IMR-90 (cell line): ENCODE measurements at regions not wholly inside any gene's neighbourhood (a gene's known extent, or its start where the extent isn't known, plus 50 kb on each side); places are given as distances from the start of the nearest gene placed in this dataset.

Experiments used
- ATAC-seq: fragments of 200-7000 bp; cut with Tn5 transposase; 2 replicates; pipeline ENCODE4 v1.9.1; 2020; ENCODE audit warnings: low read depth, mild to moderate bottlenecking, moderate library complexity
- BruUV-seq: library from RNA; stranded (reverse); fragments of 400-500 nt; replicated peaks from 2 replicates; lab custom pipeline; 2021; lab: Mats Ljungman, UMichigan
- CTCF ChIA-PET: fragments of 300-600 bp; formaldehyde crosslinking; extraction: SDS; loops from one replicate; lab custom pipeline; 2021; ENCODE audit warnings: antibody characterized with exemption; lab: Yijun Ruan, JAX
- POLR2A ChIA-PET: fragments of 300-600 bp; sonication (Branson Sonifier 250); formaldehyde crosslinking; loops from one replicate; lab custom pipeline; 2022; ENCODE audit warnings: antibody characterized with exemption; ENCODE audit not compliant: unreplicated experiment; lab: Charles Lee
- DNase-seq: peaks from one replicate; pipeline ENCODE4 v3.0.0; 2013
- H2AFZ ChIP-seq: replicated peaks from 2 replicates; pipeline ENCODE3; 2013; ENCODE audit warnings: low read length, mild to moderate bottlenecking; ENCODE audit not compliant: poor library complexity
- H2AK5ac ChIP-seq: 2 replicates; pipeline ENCODE4 v1.6.1; 2013; ENCODE audit warnings: low read depth, low read length, inconsistent platforms
- H2AK9ac ChIP-seq: replicated peaks from 2 replicates; pipeline ENCODE3; 2013; ENCODE audit warnings: mild to moderate bottlenecking, low read depth, low read length, moderate library complexity; ENCODE audit not compliant: poor library complexity
- H2BK120ac ChIP-seq: 2 replicates; pipeline ENCODE4 v1.6.1; 2013; ENCODE audit warnings: low read depth, low read length, inconsistent platforms
- H2BK15ac ChIP-seq: 3 replicates; pipeline ENCODE4 v1.6.1; 2013; ENCODE audit warnings: low read depth, low read length, inconsistent platforms
- H2BK20ac ChIP-seq: 2 replicates; pipeline ENCODE4 v1.6.1; 2013; ENCODE audit warnings: low read depth, mild to moderate bottlenecking, inconsistent platforms, low read length, moderate library complexity
- H2BK5ac ChIP-seq: 2 replicates; pipeline ENCODE4 v1.6.1; 2013; ENCODE audit warnings: mild to moderate bottlenecking, low read depth, low read length, inconsistent platforms; ENCODE audit not compliant: poor library complexity, severe bottlenecking
- H3K14ac ChIP-seq: replicated peaks from 2 replicates; pipeline ENCODE4 v1.6.1; 2013; ENCODE audit warnings: low read depth, low read length, inconsistent platforms
- H3K18ac ChIP-seq: 2 replicates; pipeline ENCODE4 v1.6.1; 2013; ENCODE audit warnings: low read depth, low read length, control low read depth
- H3K23ac ChIP-seq: 2 replicates; pipeline ENCODE4 v1.6.1; 2013; ENCODE audit warnings: low read depth, low read length, inconsistent platforms
- H3K27ac ChIP-seq: 2 replicates; pipeline ENCODE4 v1.5.1; 2013; ENCODE audit warnings: mild to moderate bottlenecking, control low read depth, low read length; ENCODE audit not compliant: insufficient read depth
- H3K27me3 ChIP-seq: 2 replicates; pipeline ENCODE4 v1.6.1; 2013; ENCODE audit warnings: low read length; ENCODE audit not compliant: control insufficient read depth, insufficient read depth
- H3K36me3 ChIP-seq: 2 replicates; pipeline ENCODE4 v1.6.1; 2013; ENCODE audit warnings: low read length, mixed read lengths; ENCODE audit not compliant: control insufficient read depth, insufficient read depth
- H3K4ac ChIP-seq: 2 replicates; pipeline ENCODE4 v1.6.1; 2013; ENCODE audit warnings: low read depth, low read length, inconsistent platforms
- H3K4me1 ChIP-seq: 2 replicates; pipeline ENCODE4 v1.6.1; 2013; ENCODE audit warnings: low read length, mixed read lengths; ENCODE audit not compliant: control insufficient read depth, insufficient read depth
- H3K4me2 ChIP-seq: 2 replicates; pipeline ENCODE4 v1.6.1; 2013; ENCODE audit warnings: low read depth, mild to moderate bottlenecking, control low read depth, low read length, moderate library complexity
- H3K4me3 ChIP-seq: 2 replicates; pipeline ENCODE4 v1.5.1; 2013; ENCODE audit warnings: low read depth, mild to moderate bottlenecking, control low read depth, low read length, moderate library complexity; ENCODE audit not compliant: insufficient read depth
- H3K56ac ChIP-seq: 2 replicates; pipeline ENCODE4 v1.6.1; 2013; ENCODE audit warnings: low read length, inconsistent platforms; ENCODE audit not compliant: insufficient read depth; ENCODE audit errors: extremely low read depth
- H3K79me1 ChIP-seq, 2 experiments: 2 replicates each; pipeline ENCODE4 v1.6.1; 2013; ENCODE audit warnings: low read length in 2 of 2, inconsistent platforms in 1 of 2, low read depth in 1 of 2
- H3K9ac ChIP-seq: 2 replicates; pipeline ENCODE4 v1.6.1; 2013; ENCODE audit warnings: low read depth, low read length, control low read depth
- H3K9me1 ChIP-seq: 2 replicates; pipeline ENCODE4 v1.6.1; 2013; ENCODE audit warnings: low read length, inconsistent platforms; ENCODE audit not compliant: insufficient read depth
- H3K9me3 ChIP-seq: 2 replicates; pipeline ENCODE4 v1.6.1; 2013; ENCODE audit warnings: low read length; ENCODE audit not compliant: control insufficient read depth, insufficient read depth
- H4K20me1 ChIP-seq: 2 replicates; pipeline ENCODE4 v1.6.1; 2013; ENCODE audit warnings: low read length, inconsistent platforms; ENCODE audit not compliant: insufficient read depth
- H4K5ac ChIP-seq: 2 replicates; pipeline ENCODE4 v1.6.1; 2013; ENCODE audit warnings: mild to moderate bottlenecking, low read depth, low read length, control low read depth
- H4K8ac ChIP-seq, 2 experiments: 2 replicates each; pipeline ENCODE4 v1.6.1; 2013; ENCODE audit warnings: low read depth in 2 of 2, low read length in 2 of 2, control low read depth in 1 of 2, inconsistent platforms in 1 of 2
- H4K91ac ChIP-seq: 2 replicates; pipeline ENCODE4 v1.6.1; 2013; ENCODE audit warnings: low read depth, low read length, inconsistent platforms; ENCODE audit not compliant: insufficient read depth
- BHLHE40 ChIP-seq: fragments of 150-350 bp; IDR thresholded peaks from 2 replicates; pipeline ENCODE4 v1.6.1; 2016; ENCODE audit warnings: mild to moderate bottlenecking, low read depth, low read length
- CEBPB ChIP-seq: IDR thresholded peaks from 2 replicates; pipeline ENCODE4 v1.6.1; 2012; ENCODE audit warnings: low read depth, low read length, improper control_type of control experiment
- CHD1 ChIP-seq: IDR thresholded peaks from 2 replicates; pipeline ENCODE4 v1.6.1; 2012; ENCODE audit warnings: low read depth, low read length, improper control_type of control experiment
- CTCF ChIP-seq: conservative IDR thresholded peaks from 2 replicates; pipeline ENCODE4 v1.5.1; 2012; ENCODE audit warnings: mild to moderate bottlenecking, low read depth, low read length, improper control_type of control experiment
- FOS ChIP-seq: fragments of 150-350 bp; IDR thresholded peaks from 2 replicates; pipeline ENCODE4 v1.6.1; 2016; ENCODE audit warnings: low read depth, low read length
- MAFK ChIP-seq: IDR thresholded peaks from 2 replicates; pipeline ENCODE4 v1.6.1; 2012; ENCODE audit warnings: low read depth, low read length, improper control_type of control experiment
- MAZ ChIP-seq: IDR thresholded peaks from 2 replicates; pipeline ENCODE4 v1.6.1; 2012; ENCODE audit warnings: low read depth, mild to moderate bottlenecking, low read length, improper control_type of control experiment, moderate library complexity, borderline replicate concordance
- MXI1 ChIP-seq: IDR thresholded peaks from 2 replicates; pipeline ENCODE4 v1.6.1; 2012; ENCODE audit warnings: low read depth, mild to moderate bottlenecking, low read length, moderate library complexity, borderline replicate concordance
- NFE2L2 ChIP-seq: fragments of 150-350 bp; IDR thresholded peaks from 2 replicates; pipeline ENCODE4 v1.6.1; 2016; ENCODE audit warnings: low read depth, mild to moderate bottlenecking, low read length
- POLR2A ChIP-seq: IDR thresholded peaks from 2 replicates; pipeline ENCODE4 v1.6.1; 2012; ENCODE audit warnings: mild to moderate bottlenecking, low read depth, low read length
- RCOR1 ChIP-seq: IDR thresholded peaks from 2 replicates; pipeline ENCODE4 v1.6.1; 2012; ENCODE audit warnings: mild to moderate bottlenecking, low read length, improper control_type of control experiment; ENCODE audit not compliant: insufficient replicate concordance
- RFX5 ChIP-seq: IDR thresholded peaks from 2 replicates; pipeline ENCODE4 v1.8.0; 2012; ENCODE audit warnings: low read depth, mild to moderate bottlenecking, low read length, moderate library complexity
- USF2 ChIP-seq: fragments of 150-350 bp; IDR thresholded peaks from 2 replicates; pipeline ENCODE4 v1.6.1; 2017; ENCODE audit warnings: mild to moderate bottlenecking, antibody characterized with exemption, low read length, low read depth
- WGBS, 2 experiments: methylation state at CpG; one replicate each; pipeline versions ENCODE4 v1.1.5 to v1.1.7; 2013; ENCODE audit warnings: missing lambda C conversion rate in 2 of 2; ENCODE audit not compliant: insufficient read length in 1 of 2; ENCODE audit errors: extremely low coverage in 2 of 2; 5-methylcytosine and 5-hydroxymethylcytosine counted together
- dilution Hi-C: fragments of 300-500 bp; cut with HindIII; formaldehyde crosslinking; loops from one replicate; pipeline ENCODE4 v1.14.3; 2018; ENCODE audit warnings: low sequenced_read_pairs; ENCODE audit not compliant: unreplicated experiment
- in situ Hi-C: fragments of 300-500 bp; cut with MboI; formaldehyde crosslinking; loops from 3 replicates; pipeline ENCODE4 v1.14.3; 2019; ENCODE audit warnings: low sequenced_read_pairs, inconsistent platforms, mixed read lengths
- intact Hi-C: fragments of 100-400 bp; cut with micrococcal nuclease; formaldehyde crosslinking; loops from 2 replicates; pipeline ENCODE4 v1.10.0; 2022

- Histone ChIP-seq H3K36me3 (no peaks in the 10 kb centered on the region), H3K4me3 (no peak overlapping the region), H4K5ac (no peak overlapping the region), H3K9me3 (no peaks in the 10 kb centered on the region), H3K56ac (no peak overlapping the region), H3K18ac (no peak overlapping the region), H3K4ac (no peak overlapping the region), H2AFZ (no peak overlapping the region), H2BK15ac (no peak overlapping the region), H3K4me2 (no peak overlapping the region), H3K4me1 (no peaks in the 10 kb centered on the region), H4K8ac (no peak overlapping the region), H3K27me3 (no peaks in the 10 kb centered on the region), H2BK5ac (no peak overlapping the region), H3K9me1 (no peaks in the 10 kb centered on the region), H4K91ac (no peak overlapping the region), H3K23ac (no peak overlapping the region), H2AK9ac (no peak overlapping the region), H2BK120ac (no peak overlapping the region), H2BK20ac (no peak overlapping the region), H3K9ac (no peak overlapping the region), H4K20me1 (no peaks in the 10 kb centered on the region), H2AK5ac (no peak overlapping the region), H3K27ac (no peak overlapping the region), H3K14ac (no peak overlapping the region), H3K79me1 (no peaks in the 10 kb centered on the region)
- in situ Hi-C loops, result no loop called here
- ATAC-seq, result no peak
- 80% methylated on average over 1 of the region's 2 CpGs; no CpG with 5 or more reads in 1 of the 2 experiments for WGBS, 2 experiments
- no TSS peak for BruUV-seq
- intact Hi-C loops, result no loop called here
- ChIA-PET POLR2A (interaction anchor here (0.6 kb wide), 2 partner anchors 16 to 690 kb away, joined by 3 to 4 read pairs; no protein-coding TSS in a partner anchor), CTCF (interaction anchor here (0.6 kb wide), 1 partner anchor 51 kb away, joined by 3 read pairs; no protein-coding TSS in a partner anchor)
- dilution Hi-C loops, result no loop called here
- no peak for DNase-seq
- TF ChIP-seq RCOR1, result no peak
- no peak for TF ChIP-seq NFE2L2
- no peak for TF ChIP-seq MAFK
- no peak for TF ChIP-seq MXI1
- TF ChIP-seq RFX5, result no peak
- TF ChIP-seq BHLHE40, result no peak
- TF ChIP-seq MAZ, result no peak
- no peak for TF ChIP-seq POLR2A
- no peak for TF ChIP-seq CHD1
- no peak for TF ChIP-seq CEBPB
- no peak for TF ChIP-seq FOS
- no peak for TF ChIP-seq USF2
- no peak for TF ChIP-seq CTCF
Observed at GRCh38 chr5:167315762-167316161, 975.7 kb upstream of the WWC1 start.
